HG02970 (cell line): ENCODE measurements at regions not wholly inside any gene's neighbourhood (a gene's known extent, or its start where the extent isn't known, plus 50 kb on each side); places are given as distances from the start of the nearest gene placed in this dataset.
"Not testable (repeated sequence)": the region's sequence is repeated elsewhere in the genome, so short reads cannot be mapped to it uniquely, and the experiment has no call there.

Experiments used
- ATAC-seq: cut with Tn5 transposase; IDR thresholded peaks from one replicate; pipeline ENCODE4 v1.9.1; 2021; ENCODE audit warnings: mild to moderate bottlenecking, moderate library complexity, moderate number of reproducible peaks; ENCODE audit not compliant: unreplicated experiment, low FRiP score

DNA sequence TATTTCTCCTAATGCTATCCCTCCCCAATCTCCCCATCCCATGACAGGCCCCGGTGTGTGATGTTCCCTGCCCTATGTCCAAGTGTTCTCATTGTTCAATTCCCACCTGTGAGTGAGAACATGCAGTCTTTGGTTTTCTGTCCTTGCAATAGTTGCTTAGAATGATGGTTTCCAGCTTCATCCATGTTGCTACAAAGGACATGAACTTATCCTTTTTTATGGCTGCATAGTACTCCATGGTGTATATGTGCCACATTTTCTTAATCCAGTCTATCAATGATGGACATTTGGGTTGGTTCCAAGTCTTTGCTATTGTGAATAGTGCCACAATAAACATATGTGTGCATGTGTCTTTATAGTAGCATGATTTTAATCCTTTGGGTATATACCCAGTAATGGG lies 51.3 kb upstream of the RIOK2 start:
- ATAC-seq, result not testable (repeated sequence)

DNA sequence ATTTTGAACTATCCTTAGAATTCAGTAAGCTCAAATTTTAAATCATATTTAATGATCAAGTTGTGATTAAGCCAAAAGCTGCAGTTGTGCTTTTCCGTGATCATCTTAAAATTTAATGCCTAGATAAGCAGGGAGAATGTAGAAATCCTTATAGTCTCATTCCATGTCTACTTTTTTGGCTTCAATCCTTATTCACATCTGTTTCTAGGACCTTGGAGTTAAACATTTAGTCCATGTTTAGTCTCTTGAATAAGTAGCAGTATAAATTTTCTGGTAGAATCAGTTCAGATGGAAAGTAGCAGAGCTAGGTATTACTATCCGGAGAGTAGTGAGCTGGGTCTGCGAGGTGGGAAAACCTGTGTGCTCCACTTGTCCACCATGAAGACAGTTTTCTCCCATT lies 59.3 kb upstream of the RIOK2 start:
- ATAC-seq, result no peak

DNA sequence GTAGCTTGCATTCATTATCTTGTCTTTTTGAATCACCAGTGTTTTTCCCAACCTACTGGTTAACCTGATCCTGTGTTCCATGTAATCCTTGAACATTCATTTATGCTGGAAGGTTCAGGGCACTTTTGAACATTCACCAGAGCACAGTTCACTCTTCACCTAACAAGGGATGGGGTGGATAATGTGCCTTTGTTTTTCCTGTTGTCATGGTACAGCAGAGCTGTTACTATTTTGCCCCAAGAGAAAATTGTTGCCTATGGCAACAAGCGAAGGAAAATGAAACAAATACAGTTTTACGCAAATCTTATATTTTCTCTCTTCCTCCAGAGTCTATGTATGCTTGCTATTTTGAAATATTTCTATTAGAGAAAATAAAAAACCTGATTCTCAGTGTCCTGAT lies 60.3 kb upstream of the RIOK2 start:
- no peak for ATAC-seq

DNA sequence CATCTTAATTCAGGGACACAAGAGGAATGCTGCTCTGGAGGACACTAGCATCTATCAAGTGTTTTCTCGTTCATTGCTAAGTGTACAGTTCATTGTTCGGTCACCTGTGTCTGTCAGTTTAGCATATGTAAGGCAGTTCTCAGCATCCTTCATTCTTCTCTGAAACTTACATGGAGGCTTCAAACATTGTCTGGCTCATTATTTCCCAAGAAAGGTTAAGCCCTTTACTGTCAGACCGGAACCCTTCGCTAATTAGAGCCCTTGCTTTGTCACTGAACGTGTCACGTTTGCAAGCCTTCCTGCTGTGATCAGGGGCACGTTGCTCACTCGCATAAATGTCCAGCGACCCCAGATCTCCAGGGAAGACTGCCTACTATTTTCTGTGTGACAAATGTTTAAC lies 62.3 kb upstream of the RIOK2 start:
- no peak for ATAC-seq

DNA sequence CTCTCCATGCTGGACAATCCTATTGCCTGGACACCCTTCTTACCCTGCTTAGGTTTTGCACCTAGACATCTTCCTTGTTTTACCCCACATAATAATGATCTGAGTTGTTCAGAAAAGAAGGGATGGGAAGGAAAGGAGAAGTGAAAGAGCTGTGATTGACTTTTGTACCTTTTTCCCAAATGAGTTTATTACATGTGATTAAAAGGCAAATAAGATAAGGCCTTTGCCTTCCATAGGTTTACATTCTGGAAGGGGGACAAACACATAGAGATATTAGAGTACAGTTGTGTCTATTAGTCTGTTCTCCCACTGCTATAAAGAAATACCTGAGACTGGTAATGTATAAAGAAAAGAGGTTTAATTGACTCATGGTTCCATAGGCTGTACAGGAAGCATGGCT lies 67.1 kb upstream of the RIOK2 start:
- no peak for ATAC-seq

DNA sequence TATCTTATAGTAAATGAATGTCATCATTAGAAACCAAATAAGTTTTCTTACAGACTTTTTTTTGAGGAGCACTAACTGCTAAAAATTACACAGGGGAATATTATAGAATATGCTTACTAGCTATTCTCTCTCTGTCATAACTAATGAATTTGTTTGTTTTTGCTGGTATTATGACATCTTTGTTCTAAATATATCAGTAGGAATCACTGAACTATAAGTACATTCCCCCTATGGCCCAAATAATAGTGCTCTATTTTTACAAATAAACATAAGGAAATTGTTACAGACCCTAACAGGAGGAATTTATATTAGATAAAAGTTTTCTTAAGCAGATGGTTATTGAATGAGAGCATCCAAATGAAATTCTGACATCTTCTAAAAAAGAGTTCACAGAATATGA lies 83.0 kb upstream of the RIOK2 start:
- ATAC-seq, result no peak

DNA sequence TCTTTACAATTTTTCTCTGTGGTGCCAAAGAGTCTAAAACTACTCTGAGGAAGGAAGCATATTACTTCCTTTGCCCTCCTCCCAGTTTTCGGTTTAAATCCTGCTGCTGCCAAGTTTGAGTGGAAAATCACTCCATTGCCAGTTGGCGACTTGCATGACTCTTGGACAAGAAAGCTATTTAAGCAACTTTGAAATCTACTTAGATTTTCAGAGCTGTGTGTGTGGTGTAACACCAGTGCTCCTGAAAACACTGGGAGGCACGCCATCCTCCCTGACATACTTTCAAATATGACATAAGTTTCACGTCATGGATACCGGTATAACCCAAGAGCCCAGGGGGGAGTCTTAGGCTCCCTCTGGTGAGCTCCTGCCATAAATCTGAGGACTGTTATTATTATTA lies 83.5 kb upstream of the RIOK2 start:
- ATAC-seq, result no peak

DNA sequence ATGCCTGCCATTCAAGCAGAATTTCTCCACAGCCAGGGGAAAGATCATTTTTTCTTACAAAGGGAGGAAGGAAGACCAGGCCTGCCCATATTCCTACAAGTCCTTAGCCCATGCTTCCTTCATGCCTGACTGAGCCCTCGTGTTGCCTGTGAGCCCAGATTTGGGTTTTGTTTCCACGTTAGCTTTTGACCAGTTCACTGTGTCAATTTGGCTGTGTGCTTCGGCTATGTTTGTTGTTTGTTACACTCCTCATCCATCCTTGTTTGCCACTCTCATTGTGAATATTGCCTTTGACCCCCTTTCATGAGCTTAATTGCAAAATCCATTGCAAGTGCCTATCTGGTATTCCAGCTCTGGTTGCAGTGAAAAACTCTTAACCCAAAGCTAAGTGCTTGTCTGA lies 84.7 kb upstream of the RIOK2 start:
- no peak for ATAC-seq

DNA sequence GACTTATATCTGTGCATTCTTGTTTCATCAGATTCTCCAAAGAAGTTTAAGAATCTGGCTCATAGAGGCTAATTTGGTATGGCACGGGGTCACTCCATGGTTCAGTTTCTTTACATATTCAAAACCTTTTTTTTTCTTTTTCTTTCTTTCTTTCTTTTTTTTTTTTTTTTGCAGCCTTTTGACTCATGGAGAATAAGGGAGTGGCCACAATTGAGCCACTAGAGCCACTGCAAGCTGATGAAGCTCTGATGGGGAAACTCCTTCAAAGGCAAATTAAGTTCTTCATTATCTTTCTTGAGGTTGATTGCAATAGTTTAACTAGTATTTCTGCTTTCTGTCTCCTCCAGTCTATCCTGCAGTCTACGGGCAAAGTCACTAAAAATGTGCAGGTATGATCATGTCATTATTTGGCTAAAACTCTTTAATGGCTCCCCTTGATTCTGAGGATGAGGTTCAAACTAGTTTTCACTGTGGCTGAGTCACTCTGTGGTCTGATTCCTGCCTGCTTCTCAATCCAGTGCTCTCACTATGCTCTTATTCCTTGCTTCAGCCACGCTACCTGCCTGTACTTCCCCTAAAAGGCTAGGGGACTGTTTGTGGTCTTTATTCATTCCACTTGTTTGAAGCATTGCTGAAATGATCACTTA lies 93.5 kb upstream of the RIOK2 start:
- ATAC-seq, result no peak

DNA sequence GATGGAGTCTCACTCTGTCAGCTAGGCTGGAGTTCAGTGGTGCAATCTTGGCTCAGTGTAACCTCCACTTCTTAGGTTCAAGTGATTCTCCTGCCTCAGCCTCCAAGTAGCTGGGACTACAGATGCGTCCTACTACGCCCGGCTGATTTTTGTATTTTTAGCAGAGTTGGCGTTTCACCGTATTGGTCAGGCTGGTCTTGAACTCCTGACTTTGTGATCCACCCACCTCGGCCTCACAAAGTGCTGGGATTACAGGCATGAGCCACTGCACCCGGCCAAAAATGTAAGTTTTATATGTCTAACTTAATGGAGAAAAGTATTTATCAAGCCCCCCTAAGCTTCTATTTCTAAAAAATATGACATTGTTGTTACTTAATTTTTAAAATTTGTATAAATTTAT lies 98.2 kb upstream of the RIOK2 start:
- ATAC-seq, result no peak

DNA sequence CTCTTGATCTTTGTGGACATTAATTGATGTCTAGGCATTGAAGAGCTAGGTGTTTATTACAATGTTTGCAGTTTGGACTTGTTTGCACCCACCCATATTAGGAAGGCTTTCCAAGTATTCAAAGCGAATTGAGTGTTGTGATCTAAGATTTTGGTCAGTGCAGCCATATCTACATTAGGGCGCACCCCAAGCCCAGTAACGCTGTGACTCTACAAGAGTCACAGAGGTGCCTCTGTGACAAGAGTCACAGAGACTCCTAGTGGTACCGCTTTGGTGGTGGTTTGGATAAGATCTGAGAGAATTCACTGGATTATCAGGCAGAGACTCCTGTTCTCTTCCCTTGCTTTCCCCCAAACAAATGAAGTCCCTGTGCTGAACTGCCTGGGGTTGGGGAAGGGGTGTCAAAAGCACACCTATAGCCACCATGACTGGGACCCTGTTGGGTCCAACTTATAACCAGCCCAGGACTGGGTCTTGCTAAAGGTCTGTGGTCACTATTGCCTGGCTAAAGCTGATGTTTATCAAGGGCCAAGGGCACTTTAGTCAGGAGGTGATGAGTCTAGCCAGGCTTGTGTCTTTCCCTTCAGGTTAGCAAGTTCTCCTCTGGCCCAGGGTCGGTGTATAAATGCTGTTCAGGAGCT lies 114.1 kb upstream of the RIOK2 start:
- ATAC-seq, result peak; percentile 88

DNA sequence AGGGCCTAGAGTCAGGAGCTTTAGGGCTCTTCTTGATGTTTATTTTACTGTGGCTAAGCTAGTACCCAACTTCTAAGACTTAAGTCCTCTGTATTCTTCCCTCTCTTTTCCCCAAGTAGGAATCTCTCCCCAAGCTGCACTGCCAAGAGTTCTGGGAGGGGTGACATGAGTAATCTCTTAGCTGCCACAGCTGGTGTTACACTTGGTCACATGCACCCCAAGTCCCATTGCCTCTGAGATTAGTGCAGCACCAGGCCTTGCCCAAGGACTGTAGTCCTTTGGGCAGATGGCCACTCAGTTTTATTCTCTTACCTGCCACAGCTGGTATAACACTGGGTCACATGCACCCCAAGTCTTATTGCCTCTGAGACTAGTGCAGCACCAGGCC lies 114.7 kb upstream of the RIOK2 start:
- ATAC-seq, result no peak

DNA sequence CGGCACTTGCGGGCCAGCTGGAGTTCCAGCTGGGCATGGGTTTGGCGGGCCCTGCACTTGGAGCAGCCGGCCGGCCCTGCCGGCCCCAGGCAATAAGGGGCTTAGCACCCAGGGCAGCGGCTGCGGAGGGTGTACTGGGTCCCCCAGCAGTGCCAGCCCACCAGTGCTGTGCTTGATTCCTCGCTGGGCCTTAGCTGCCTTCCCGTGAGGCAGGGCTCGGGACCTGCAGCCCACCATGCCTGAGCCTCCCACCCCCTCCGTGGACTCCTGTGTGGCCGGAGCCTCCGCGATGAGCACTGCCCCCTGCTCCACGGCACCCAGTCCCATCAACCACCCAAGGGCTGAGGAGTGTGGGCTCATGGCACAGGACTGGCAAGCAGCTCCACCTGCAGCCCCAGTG lies 118.1 kb upstream of the RIOK2 start:
- not testable (repeated sequence) for ATAC-seq

DNA sequence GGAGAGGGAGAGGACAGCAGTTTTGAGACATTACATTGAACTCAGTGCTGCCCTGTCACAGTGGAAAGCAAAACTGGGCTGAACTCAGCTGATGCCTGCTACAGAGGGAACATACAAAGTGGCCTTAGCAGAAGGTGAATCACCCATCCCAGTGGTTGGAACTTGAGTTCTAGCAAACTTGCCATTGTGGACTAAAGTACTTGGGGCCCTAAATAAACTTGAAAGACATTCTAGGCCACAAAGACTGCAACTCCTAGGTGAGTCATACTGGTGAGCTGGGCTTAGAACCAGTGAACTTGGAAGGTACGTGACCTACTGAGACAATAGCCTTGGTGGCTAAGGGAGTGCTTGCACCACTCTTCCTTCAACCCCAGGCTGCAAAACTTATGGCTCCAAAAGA lies 155.7 kb upstream of the RIOK2 start:
- ATAC-seq, result no peak

DNA sequence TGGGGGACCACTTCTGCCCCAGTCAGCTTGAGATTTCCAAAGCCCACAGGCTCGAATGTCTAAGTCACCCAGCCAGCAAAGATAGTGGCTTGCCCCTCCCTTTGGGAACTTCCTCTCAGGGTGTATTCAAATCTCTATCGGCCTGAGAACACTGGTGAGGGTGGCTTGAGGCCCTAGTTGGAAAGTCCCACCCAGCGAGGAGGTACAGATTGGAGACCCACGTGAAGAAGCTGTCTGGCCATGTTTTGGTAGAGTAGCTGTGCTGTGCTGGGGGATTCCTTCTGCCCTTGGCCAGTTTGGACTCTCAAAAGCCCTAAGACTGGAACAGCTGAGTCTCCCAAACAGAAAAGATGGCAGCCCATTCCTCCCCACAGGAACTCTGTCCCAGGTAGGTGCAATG lies 172.7 kb upstream of the RIOK2 start:
- ATAC-seq, result peak; percentile 81

DNA sequence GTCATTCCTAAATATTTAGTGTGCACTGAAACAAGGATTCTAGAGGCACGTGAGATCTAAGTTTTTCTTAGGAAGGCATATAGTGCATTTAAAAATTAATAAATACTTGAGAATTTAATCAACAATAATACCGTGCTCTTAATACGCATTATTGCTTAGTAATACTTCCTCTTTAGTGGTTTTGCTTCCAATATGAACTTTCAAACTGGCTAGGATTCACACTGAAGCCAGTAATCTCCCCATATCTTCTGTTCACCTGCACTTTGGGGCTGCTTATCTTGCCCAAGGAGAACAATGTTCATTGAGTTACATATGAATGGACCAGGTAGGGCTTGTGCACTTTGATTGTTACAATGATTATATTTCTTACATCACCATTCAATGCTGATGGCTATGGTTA lies 180.5 kb upstream of the RIOK2 start:
- no peak for ATAC-seq

DNA sequence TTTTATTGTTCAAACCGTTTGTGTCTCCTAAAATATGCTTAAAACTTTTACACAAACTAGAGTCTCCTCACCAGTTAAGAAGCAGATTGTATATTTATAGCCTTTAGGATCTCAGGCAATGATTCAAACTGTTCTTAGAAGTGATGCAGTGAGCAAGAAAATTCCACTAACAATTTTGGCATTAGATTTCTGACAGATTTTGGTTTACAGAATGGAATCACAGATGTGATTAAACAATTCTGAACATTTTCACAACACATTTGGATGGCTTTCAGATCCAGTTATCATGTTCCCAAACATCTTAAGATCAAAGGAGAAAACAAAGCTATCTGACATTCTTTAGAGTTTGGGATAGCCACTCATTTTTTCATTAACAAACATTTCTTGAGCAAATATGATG lies 181.7 kb upstream of the RIOK2 start:
- no peak for ATAC-seq

DNA sequence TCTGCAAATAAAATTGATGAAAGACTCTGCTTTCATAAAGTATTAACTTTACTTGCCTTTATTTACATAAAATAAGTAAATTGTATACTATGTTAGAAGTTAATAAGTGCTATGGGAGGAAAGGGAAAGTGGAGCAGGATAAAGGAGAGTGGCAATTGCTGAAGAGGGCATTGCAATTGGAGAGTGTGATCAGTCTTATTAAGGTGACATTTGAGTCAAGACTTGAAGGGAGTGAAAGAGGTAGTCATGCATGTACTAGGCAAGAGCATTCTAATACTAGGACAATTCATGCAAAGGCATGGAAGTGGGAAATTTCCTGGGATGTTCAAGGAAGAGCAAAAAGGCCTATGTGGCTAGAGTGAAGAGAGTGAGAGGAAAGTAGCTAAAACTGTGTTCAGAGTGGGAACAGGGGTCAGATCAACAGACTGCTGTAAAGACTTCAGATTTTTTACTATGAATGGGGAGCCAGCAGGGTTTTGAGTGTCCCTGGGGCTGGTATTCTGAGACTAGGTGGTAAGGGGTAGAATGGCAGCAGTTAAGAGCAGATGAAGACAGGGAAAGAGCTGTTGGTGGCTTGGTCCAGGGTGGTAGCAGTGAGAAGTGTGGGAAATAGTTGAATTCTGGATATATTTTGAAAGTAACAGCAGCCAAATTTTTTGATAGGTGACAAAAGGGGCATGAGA lies 182.3 kb upstream of the RIOK2 start:
- ATAC-seq, result no peak

DNA sequence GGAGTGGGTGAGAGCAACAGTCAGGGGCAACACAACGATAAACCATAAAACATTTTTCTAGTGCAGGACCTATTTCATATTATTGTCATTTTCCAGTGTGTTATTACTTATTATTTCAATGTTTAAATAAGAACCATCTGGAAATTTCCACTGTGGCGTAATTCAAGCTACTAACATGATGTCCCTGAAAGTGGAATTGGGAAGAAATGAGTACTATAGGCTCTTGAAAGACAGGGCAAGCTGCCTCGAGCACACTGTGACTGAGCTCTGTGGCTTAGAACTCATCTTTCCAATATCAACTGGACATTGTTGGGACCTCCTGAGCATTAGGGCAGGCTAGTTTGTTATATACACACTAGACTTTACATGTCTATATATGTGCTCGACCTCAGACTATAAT lies 182.9 kb upstream of the RIOK2 start:
- ATAC-seq, result no peak

DNA sequence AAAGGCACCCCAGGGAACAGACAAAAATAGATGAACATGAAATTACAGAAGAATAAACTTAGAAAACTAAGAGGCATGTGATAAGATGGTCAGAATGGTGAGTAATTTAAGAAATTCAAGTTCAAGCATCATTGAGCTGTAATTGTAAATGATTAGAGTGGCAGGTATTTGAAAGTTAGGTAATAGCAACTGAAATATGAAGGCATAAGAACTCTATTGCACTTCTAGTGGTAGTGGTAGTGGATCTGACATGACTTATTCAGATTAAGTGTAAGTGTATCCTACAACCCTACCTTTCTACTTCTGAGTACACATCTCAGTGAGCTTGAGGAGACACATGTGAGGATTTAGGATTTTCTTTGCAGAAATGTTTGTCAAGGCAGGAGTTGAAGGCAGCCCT lies 192.9 kb upstream of the RIOK2 start:
- no peak for ATAC-seq

DNA sequence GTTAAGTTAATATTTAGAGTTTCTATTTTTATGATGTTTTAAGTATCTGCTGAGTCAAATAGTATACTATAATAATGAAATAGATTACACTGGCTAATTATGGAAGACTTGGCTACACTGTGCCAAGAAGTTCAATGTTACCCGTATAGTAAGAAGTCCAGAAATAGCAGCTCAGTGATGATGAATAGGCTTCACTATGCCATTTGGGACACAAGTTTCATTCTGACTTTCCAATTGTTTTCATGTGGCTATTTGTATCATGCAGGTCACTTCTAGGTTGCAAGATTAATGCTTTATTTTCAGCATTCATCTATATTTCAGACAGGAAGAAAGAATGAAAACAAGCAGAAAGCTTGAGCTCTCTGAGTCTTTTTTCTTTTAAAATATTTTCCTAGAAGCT lies 194.5 kb upstream of the RIOK2 start:
- no peak for ATAC-seq

DNA sequence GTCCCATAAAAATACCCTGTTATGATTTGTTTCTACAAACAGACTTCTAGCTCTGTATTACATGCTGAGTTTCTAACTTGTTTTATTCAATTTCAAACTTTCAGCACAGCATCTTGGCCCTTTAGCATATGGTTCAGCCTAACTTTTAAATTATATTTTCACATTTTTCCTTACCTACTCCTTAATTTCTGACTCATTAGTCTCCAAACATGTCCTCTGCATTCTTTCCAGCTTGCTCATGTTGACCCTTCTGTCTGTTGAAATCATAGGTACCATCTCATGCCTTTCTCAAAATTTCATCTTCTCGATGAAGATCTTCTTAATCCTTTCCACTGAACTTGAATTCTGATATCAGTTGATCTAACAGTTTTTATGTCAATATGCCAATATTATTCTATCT lies 200.9 kb upstream of the RIOK2 start:
- ATAC-seq, result no peak
